WTC11 (cell line): ENCODE measurements at regions not wholly inside any gene's neighbourhood (a gene's known extent, or its start where the extent isn't known, plus 50 kb on each side); places are given as distances from the start of the nearest gene placed in this dataset.

Experiments used
- ATAC-seq: fragments of 200-7000 bp; cut with Tn5 transposase; 2 replicates; pipeline ENCODE4 v1.10.0; 2021; ENCODE audit warnings: mild to moderate bottlenecking, moderate library complexity
- CTCF ChIA-PET: fragments of 300-600 bp; sonication (Branson Sonifier 250); formaldehyde crosslinking; loops from one replicate; lab custom pipeline; 2021; ENCODE audit warnings: antibody characterized with exemption; lab: Charles Lee
- POLR2A ChIA-PET: fragments of 350-600 bp; sonication (Branson Sonifier 250); formaldehyde crosslinking; loops from one replicate; lab custom pipeline; 2021; ENCODE audit warnings: antibody characterized with exemption; lab: Charles Lee
- DNase-seq: peaks from one replicate; pipeline ENCODE4 v3.0.0; 2021; ENCODE audit warnings: low spot score
- H3K27ac Mint-ChIP-seq: 2 replicates; pipeline ENCODE4 v1.8.0; 2021; ENCODE audit warnings: mixed read lengths
- H3K27me3 Mint-ChIP-seq: 2 replicates; pipeline ENCODE4 v1.8.0; 2021; ENCODE audit warnings: low read depth, mild to moderate bottlenecking, moderate library complexity, mixed read lengths
- H3K36me3 Mint-ChIP-seq: 2 replicates; pipeline ENCODE4 v1.8.0; 2021; ENCODE audit warnings: mixed read lengths
- H3K4me1 Mint-ChIP-seq: 2 replicates; pipeline ENCODE4 v1.8.0; 2022; ENCODE audit warnings: mixed read lengths
- H3K4me3 Mint-ChIP-seq: 2 replicates; pipeline ENCODE4 v1.8.0; 2021; ENCODE audit warnings: mild to moderate bottlenecking, moderate library complexity, mixed read lengths
- H3K9me3 Mint-ChIP-seq: 2 replicates; pipeline ENCODE4 v1.8.0; 2021; ENCODE audit warnings: mixed read lengths
- CREB1 ChIP-seq: sonication (generic); formaldehyde crosslinking; IDR thresholded peaks from 2 replicates; pipeline ENCODE4 v1.8.0; 2023; ENCODE audit warnings: mild to moderate bottlenecking, missing genetic modification reagents
- JUN ChIP-seq: sonication (generic); formaldehyde crosslinking; IDR thresholded peaks from 2 replicates; pipeline ENCODE4 v1.8.0; 2023; ENCODE audit warnings: mild to moderate bottlenecking, missing genetic modification reagents
- KAT7 ChIP-seq: sonication (generic); formaldehyde crosslinking; IDR thresholded peaks from 2 replicates; pipeline ENCODE4 v1.8.1; 2023; ENCODE audit warnings: missing genetic modification reagents, mild to moderate bottlenecking, borderline replicate concordance
- MXD4 ChIP-seq: fragments of 250-450 bp; sonication (Bioruptor Pico); IDR thresholded peaks from 2 replicates; pipeline ENCODE4 v1.8.0; 2021; ENCODE audit warnings: mild to moderate bottlenecking, moderate library complexity, borderline replicate concordance
- ZBTB21 ChIP-seq: sonication (generic); formaldehyde crosslinking; IDR thresholded peaks from 2 replicates; pipeline ENCODE4 v1.8.1; 2023; ENCODE audit warnings: mild to moderate bottlenecking, missing genetic modification reagents, borderline replicate concordance
- ZNF263 ChIP-seq: sonication (generic); formaldehyde crosslinking; IDR thresholded peaks from 2 replicates; pipeline ENCODE4 v1.8.1; 2022; ENCODE audit warnings: low read depth, mild to moderate bottlenecking, moderate library complexity, missing genetic modification reagents
- TF ChIP-seq, protein P1 (sequence below): sonication (generic); formaldehyde crosslinking; IDR thresholded peaks from 2 replicates; pipeline ENCODE4 v1.8.0; 2022; ENCODE audit warnings: mild to moderate bottlenecking, missing genetic modification reagents
- TF ChIP-seq, protein P2 (sequence below): sonication (generic); formaldehyde crosslinking; IDR thresholded peaks from 2 replicates; pipeline ENCODE4 v1.8.1; 2022; ENCODE audit warnings: low read depth, missing genetic modification reagents, borderline replicate concordance
- TF ChIP-seq, protein P3 (sequence below): sonication (generic); formaldehyde crosslinking; conservative IDR thresholded peaks from 2 replicates; pipeline ENCODE4 v1.8.1; 2022; ENCODE audit warnings: mild to moderate bottlenecking, missing genetic modification reagents
- TF ChIP-seq, protein P4 (sequence below): sonication (generic); formaldehyde crosslinking; IDR thresholded peaks from 2 replicates; pipeline ENCODE4 v1.8.1; 2023; ENCODE audit warnings: mild to moderate bottlenecking, missing genetic modification reagents, borderline replicate concordance
- TF ChIP-seq, protein P5 (sequence below): sonication (generic); formaldehyde crosslinking; IDR thresholded peaks from 2 replicates; pipeline ENCODE4 v1.8.0; 2022; ENCODE audit warnings: mild to moderate bottlenecking, missing genetic modification reagents
- TF ChIP-seq, protein P6 (sequence below): fragments of 200-600 bp; IDR thresholded peaks from 2 replicates; pipeline ENCODE4 v1.8.0; 2022; ENCODE audit warnings: antibody characterized with exemption
- TF ChIP-seq, protein P7 (sequence below): sonication (generic); formaldehyde crosslinking; IDR thresholded peaks from 2 replicates; pipeline ENCODE4 v1.8.0; 2022; ENCODE audit warnings: mild to moderate bottlenecking, missing genetic modification reagents

DNA sequence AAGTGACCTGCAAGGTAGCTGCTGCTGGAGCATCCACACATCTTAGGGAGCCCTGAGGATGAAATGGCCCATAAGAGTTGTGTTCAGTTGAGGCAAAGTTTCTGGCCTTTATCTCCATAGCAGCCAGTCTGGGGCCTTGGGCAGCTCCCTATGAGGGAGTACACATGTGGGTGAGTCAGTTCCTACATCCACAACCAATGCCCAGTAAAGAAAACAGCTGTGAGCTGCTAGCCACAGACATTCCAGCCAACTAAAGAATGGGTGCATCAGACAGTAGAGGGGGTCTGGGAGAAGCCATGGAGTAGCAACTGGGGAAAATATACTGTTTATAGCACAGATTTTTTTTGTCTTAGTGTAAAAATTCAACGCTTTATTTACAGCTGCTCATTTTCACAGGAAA is 720.7 kb downstream of the TLE1 start:
- CTCF ChIA-PET: no interaction called here
- peaks cover 37% of the 10 kb centered on the region for H3K9me3 Mint-ChIP-seq
- H3K4me3 Mint-ChIP-seq: no peak overlapping the region
- no peak for ATAC-seq
- POLR2A ChIA-PET: no interaction called here
- H3K36me3 Mint-ChIP-seq: peaks cover 30% of the 10 kb centered on the region
- no peak for DNase-seq
- no peaks in the 10 kb centered on the region; the same call in 1 of the 2 replicates for H3K27me3 Mint-ChIP-seq
- H3K27ac Mint-ChIP-seq: no peak overlapping the region
- TF ChIP-seq, protein P1, sequence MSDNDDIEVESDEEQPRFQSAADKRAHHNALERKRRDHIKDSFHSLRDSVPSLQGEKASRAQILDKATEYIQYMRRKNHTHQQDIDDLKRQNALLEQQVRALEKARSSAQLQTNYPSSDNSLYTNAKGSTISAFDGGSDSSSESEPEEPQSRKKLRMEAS (CRISPR knock-in tag): no peak
- TF ChIP-seq, protein P2, sequence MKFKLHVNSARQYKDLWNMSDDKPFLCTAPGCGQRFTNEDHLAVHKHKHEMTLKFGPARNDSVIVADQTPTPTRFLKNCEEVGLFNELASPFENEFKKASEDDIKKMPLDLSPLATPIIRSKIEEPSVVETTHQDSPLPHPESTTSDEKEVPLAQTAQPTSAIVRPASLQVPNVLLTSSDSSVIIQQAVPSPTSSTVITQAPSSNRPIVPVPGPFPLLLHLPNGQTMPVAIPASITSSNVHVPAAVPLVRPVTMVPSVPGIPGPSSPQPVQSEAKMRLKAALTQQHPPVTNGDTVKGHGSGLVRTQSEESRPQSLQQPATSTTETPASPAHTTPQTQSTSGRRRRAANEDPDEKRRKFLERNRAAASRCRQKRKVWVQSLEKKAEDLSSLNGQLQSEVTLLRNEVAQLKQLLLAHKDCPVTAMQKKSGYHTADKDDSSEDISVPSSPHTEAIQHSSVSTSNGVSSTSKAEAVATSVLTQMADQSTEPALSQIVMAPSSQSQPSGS (CRISPR knock-in tag): no peak
- TF ChIP-seq ZBTB21: no peak
- 0 out of 2 replicates have a peak, but pooled peaks cover 1% of the 10 kb centered on the region for H3K4me1 Mint-ChIP-seq

DNA sequence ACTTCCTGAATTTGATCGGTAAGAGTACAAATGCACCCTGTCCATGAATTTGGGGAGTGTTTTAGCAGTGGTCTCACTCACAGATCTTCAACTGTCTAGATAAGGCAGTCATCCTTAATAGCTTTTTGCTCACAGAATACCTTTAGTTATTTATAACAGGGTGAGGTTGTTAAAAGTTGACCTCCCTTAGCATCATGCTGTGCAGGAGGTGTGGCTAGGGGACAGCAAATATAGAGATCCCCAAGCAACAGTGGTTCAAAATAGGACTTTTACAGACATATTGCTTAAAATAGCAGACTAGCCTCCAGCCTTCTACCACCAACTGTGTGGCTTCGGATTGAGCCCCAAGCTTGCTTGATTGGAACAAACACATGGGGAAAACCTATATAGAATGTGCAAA is 724.4 kb downstream of the TLE1 start:
- POLR2A ChIA-PET: no interaction called here
- Mint-ChIP-seq H3K36me3 (peaks cover 16% of the 10 kb centered on the region), H3K4me3 (no peak overlapping the region), H3K27ac (no peak overlapping the region), H3K4me1 (no peaks in the 10 kb centered on the region), H3K27me3 (no peaks in the 10 kb centered on the region; the same call in 1 of the 2 replicates), H3K9me3 (peaks cover 36% of the 10 kb centered on the region)
- ATAC-seq (no peak), DNase-seq (no peak)
- TF ChIP-seq MXD4: no peak
- no peak for TF ChIP-seq JUN (CRISPR knock-in tag)
- TF ChIP-seq, protein P3, sequence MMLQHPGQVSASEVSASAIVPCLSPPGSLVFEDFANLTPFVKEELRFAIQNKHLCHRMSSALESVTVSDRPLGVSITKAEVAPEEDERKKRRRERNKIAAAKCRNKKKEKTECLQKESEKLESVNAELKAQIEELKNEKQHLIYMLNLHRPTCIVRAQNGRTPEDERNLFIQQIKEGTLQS (CRISPR knock-in tag): no peak
- TF ChIP-seq, protein P4, sequence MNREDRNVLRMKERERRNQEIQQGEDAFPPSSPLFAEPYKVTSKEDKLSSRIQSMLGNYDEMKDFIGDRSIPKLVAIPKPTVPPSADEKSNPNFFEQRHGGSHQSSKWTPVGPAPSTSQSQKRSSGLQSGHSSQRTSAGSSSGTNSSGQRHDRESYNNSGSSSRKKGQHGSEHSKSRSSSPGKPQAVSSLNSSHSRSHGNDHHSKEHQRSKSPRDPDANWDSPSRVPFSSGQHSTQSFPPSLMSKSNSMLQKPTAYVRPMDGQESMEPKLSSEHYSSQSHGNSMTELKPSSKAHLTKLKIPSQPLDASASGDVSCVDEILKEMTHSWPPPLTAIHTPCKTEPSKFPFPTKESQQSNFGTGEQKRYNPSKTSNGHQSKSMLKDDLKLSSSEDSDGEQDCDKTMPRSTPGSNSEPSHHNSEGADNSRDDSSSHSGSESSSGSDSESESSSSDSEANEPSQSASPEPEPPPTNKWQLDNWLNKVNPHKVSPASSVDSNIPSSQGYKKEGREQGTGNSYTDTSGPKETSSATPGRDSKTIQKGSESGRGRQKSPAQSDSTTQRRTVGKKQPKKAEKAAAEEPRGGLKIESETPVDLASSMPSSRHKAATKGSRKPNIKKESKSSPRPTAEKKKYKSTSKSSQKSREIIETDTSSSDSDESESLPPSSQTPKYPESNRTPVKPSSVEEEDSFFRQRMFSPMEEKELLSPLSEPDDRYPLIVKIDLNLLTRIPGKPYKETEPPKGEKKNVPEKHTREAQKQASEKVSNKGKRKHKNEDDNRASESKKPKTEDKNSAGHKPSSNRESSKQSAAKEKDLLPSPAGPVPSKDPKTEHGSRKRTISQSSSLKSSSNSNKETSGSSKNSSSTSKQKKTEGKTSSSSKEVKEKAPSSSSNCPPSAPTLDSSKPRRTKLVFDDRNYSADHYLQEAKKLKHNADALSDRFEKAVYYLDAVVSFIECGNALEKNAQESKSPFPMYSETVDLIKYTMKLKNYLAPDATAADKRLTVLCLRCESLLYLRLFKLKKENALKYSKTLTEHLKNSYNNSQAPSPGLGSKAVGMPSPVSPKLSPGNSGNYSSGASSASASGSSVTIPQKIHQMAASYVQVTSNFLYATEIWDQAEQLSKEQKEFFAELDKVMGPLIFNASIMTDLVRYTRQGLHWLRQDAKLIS (CRISPR knock-in tag): no peak
- no peak for TF ChIP-seq ZNF263 (CRISPR knock-in tag)
- TF ChIP-seq, protein P5, sequence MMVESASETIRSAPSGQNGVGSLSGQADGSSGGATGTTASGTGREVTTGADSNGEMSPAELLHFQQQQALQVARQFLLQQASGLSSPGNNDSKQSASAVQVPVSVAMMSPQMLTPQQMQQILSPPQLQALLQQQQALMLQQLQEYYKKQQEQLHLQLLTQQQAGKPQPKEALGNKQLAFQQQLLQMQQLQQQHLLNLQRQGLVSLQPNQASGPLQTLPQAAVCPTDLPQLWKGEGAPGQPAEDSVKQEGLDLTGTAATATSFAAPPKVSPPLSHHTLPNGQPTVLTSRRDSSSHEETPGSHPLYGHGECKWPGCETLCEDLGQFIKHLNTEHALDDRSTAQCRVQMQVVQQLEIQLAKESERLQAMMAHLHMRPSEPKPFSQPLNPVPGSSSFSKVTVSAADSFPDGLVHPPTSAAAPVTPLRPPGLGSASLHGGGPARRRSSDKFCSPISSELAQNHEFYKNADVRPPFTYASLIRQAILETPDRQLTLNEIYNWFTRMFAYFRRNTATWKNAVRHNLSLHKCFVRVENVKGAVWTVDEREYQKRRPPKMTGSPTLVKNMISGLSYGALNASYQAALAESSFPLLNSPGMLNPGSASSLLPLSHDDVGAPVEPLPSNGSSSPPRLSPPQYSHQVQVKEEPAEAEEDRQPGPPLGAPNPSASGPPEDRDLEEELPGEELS: no peak
- no peak for TF ChIP-seq KAT7 (CRISPR knock-in tag)
- TF ChIP-seq, protein P6, sequence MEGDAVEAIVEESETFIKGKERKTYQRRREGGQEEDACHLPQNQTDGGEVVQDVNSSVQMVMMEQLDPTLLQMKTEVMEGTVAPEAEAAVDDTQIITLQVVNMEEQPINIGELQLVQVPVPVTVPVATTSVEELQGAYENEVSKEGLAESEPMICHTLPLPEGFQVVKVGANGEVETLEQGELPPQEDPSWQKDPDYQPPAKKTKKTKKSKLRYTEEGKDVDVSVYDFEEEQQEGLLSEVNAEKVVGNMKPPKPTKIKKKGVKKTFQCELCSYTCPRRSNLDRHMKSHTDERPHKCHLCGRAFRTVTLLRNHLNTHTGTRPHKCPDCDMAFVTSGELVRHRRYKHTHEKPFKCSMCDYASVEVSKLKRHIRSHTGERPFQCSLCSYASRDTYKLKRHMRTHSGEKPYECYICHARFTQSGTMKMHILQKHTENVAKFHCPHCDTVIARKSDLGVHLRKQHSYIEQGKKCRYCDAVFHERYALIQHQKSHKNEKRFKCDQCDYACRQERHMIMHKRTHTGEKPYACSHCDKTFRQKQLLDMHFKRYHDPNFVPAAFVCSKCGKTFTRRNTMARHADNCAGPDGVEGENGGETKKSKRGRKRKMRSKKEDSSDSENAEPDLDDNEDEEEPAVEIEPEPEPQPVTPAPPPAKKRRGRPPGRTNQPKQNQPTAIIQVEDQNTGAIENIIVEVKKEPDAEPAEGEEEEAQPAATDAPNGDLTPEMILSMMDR: no peak
- no peak for TF ChIP-seq CREB1 (CRISPR knock-in tag)
- TF ChIP-seq, protein P7, sequence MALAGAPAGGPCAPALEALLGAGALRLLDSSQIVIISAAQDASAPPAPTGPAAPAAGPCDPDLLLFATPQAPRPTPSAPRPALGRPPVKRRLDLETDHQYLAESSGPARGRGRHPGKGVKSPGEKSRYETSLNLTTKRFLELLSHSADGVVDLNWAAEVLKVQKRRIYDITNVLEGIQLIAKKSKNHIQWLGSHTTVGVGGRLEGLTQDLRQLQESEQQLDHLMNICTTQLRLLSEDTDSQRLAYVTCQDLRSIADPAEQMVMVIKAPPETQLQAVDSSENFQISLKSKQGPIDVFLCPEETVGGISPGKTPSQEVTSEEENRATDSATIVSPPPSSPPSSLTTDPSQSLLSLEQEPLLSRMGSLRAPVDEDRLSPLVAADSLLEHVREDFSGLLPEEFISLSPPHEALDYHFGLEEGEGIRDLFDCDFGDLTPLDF: no peak
- CTCF ChIA-PET: no interaction called here
